Cardiac muscle cell (in vitro differentiated cells and primary cell): ENCODE measurements at regions not wholly inside any gene's neighbourhood (a gene's known extent, or its start where the extent isn't known, plus 50 kb on each side); places are given as distances from the start of the nearest gene placed in this dataset.

Experiments
- DNase-seq, 2 donors: peaks; one replicate each; pipeline versions ENCODE4 v3.0.0 to v3.0.0-alpha.2; 2010 to 2017; ENCODE audit warnings: low read depth in 1 of 2, low spot score in 1 of 2
- H3K27ac ChIP-seq: fragments of 200-600 bp; sonication (generic); 2 replicates; pipeline ENCODE4 v1.5.1; 2016
- H3K27me3 ChIP-seq: fragments of 200-600 bp; sonication (generic); 2 replicates; pipeline ENCODE4 v1.6.0; 2016; ENCODE audit warnings: control low read depth
- H3K36me3 ChIP-seq: fragments of 200-600 bp; sonication (generic); 2 replicates; pipeline ENCODE4 v1.5.1; 2016; ENCODE audit warnings: control low read depth
- H3K4me1 ChIP-seq: fragments of 200-600 bp; sonication (generic); 2 replicates; pipeline ENCODE4 v1.8.1; 2017; ENCODE audit warnings: low read depth, mild to moderate bottlenecking, mixed run types
- H3K4me3 ChIP-seq: fragments of 200-600 bp; sonication (generic); 2 replicates; pipeline ENCODE4 v1.5.1; 2016; ENCODE audit warnings: mild to moderate bottlenecking
- H3K9me3 ChIP-seq: fragments of 200-600 bp; sonication (generic); 2 replicates; pipeline ENCODE4 v1.5.1; 2017; ENCODE audit warnings: low read depth, mild to moderate bottlenecking, control low read depth
- CTCF ChIP-seq: IDR thresholded peaks from 2 replicates; pipeline ENCODE4 v1.5.1; 2012; ENCODE audit warnings: low read depth, mild to moderate bottlenecking, low read length

DNA sequence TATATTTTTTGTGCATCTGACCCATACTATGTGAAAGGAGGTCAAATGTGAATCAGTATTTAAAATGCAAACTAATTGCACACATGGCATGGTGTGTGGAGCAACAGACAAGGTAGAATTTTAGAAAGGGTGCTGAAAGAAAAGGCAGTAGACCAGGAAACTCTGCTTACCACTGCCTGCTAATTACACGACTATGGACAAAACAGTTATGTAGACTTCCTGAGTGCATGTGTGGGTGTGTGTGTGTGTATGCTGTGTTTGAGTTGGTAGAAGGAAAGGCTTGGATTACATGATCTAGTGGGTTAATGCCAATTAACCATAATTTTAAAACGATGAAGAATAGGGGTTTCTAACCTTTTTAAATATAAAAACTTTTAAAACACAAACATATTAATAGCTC is 349.9 kb downstream of the SH3GL2 start:
- no peaks in the 10 kb centered on the region for H3K4me1 ChIP-seq
- no peak overlapping the region for H3K4me3 ChIP-seq
- H3K27ac ChIP-seq, result no peak overlapping the region
- TF ChIP-seq CTCF, result no peak
- H3K27me3 ChIP-seq, result no peaks in the 10 kb centered on the region
- no peaks in the 10 kb centered on the region for H3K36me3 ChIP-seq
- H3K9me3 ChIP-seq, result no peaks in the 10 kb centered on the region
- no peak for DNase-seq

DNA sequence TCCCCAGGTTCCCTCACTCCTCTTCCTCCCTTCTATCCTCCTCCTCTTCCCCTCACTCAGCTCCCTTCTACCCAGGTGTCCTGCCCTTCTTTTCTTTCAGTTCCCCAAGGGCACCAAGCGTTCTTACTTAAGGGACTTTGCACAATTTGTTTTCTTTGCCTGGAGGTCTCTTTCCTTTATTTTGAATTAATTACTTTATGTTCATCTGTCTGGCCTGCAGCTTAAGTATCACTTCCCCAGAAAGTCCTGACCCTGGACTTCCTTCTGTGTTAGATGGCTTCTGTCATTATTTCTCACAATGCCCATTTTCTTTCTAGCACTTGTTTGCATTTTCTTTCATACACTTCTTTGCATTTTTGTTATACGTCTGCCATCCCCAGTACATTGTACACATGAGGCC is 350.6 kb downstream of the SH3GL2 start:
- no peak for TF ChIP-seq CTCF
- Histone ChIP-seq H3K4me3 (no peak overlapping the region), H3K27me3 (no peaks in the 10 kb centered on the region), H3K4me1 (no peaks in the 10 kb centered on the region), H3K27ac (no peak overlapping the region), H3K9me3 (no peaks in the 10 kb centered on the region), H3K36me3 (no peaks in the 10 kb centered on the region)
- DNase-seq, result no peak

GRCh38 chr9:17930071-17930470 is 351.2 kb downstream of the SH3GL2 start:
- no peaks in the 10 kb centered on the region for H3K27me3 ChIP-seq
- TF ChIP-seq CTCF, result no peak
- H3K36me3 ChIP-seq, result no peaks in the 10 kb centered on the region
- no peak overlapping the region for H3K4me3 ChIP-seq
- no peaks in the 10 kb centered on the region for H3K9me3 ChIP-seq
- no peak for DNase-seq
- no peaks in the 10 kb centered on the region for H3K4me1 ChIP-seq
- H3K27ac ChIP-seq, result no peak overlapping the region

GRCh38 chr9:17936365-17936764 is 357.5 kb downstream of the SH3GL2 start:
- no peak for DNase-seq
- Histone ChIP-seq H3K36me3 (no peaks in the 10 kb centered on the region), H3K4me3 (no peak overlapping the region), H3K27me3 (no peaks in the 10 kb centered on the region), H3K4me1 (no peaks in the 10 kb centered on the region), H3K9me3 (no peaks in the 10 kb centered on the region), H3K27ac (no peak overlapping the region)
- TF ChIP-seq CTCF, result no peak

- no peak for DNase-seq
- Histone ChIP-seq H3K36me3 (no peaks in the 10 kb centered on the region), H3K27me3 (no peaks in the 10 kb centered on the region), H3K4me1 (no peaks in the 10 kb centered on the region), H3K27ac (no peak overlapping the region), H3K4me3 (no peak overlapping the region), H3K9me3 (no peaks in the 10 kb centered on the region)
- no peak for TF ChIP-seq CTCF
Observed at GRCh38 chr9:17938035-17938655, 359.3 kb downstream of the SH3GL2 start.

- no peak overlapping the region for H3K4me3 ChIP-seq
- DNase-seq, result no peak
- no peaks in the 10 kb centered on the region for H3K4me1 ChIP-seq
- H3K36me3 ChIP-seq, result no peaks in the 10 kb centered on the region
- TF ChIP-seq CTCF, result no peak
- no peaks in the 10 kb centered on the region for H3K27me3 ChIP-seq
- H3K9me3 ChIP-seq, result no peaks in the 10 kb centered on the region
- no peak overlapping the region for H3K27ac ChIP-seq
Observed at GRCh38 chr9:17942498-17942897, 363.6 kb downstream of the SH3GL2 start.
